ELR (cell line): ENCODE measurements at regions not wholly inside any gene's neighbourhood (a gene's known extent, or its start where the extent isn't known, plus 50 kb on each side); places are given as distances from the start of the nearest gene placed in this dataset.
"Not testable (repeated sequence)": the region's sequence is repeated elsewhere in the genome, so short reads cannot be mapped to it uniquely, and the experiment has no call there.

Experiments used
- DNase-seq: peaks from one replicate; pipeline ENCODE4 v3.0.0-alpha.2; 2015; ENCODE audit warnings: low read depth

GRCh38 chr22:33139937-33140336 is 81.8 kb upstream of the SYN3 start:
- DNase-seq = no peak

- DNase-seq = not testable (repeated sequence)
Measured at GRCh38 chr22:33138333-33138732, 80.2 kb upstream of the SYN3 start.

- DNase-seq = no peak
Measured at GRCh38 chr22:33130473-33130872, 72.3 kb upstream of the SYN3 start.

GRCh38 chr22:33129621-33130020 is 71.4 kb upstream of the SYN3 start:
- no peak for DNase-seq

- DNase-seq = no peak
Measured at GRCh38 chr22:33126881-33127280, 68.7 kb upstream of the SYN3 start.

GRCh38 chr22:33124471-33124870 is 66.3 kb upstream of the SYN3 start:
- no peak for DNase-seq

GRCh38 chr22:33122439-33122838 is 64.3 kb upstream of the SYN3 start:
- not testable (repeated sequence) for DNase-seq

- DNase-seq = no peak
Measured at GRCh38 chr22:33119044-33119443, 60.9 kb upstream of the SYN3 start.

GRCh38 chr22:33117821-33118220 is 59.6 kb upstream of the SYN3 start:
- DNase-seq = no peak

GRCh38 chr22:33116841-33117547 is 58.8 kb upstream of the SYN3 start:
- no peak for DNase-seq

- no peak for DNase-seq
Measured at GRCh38 chr22:33114565-33114964, 56.4 kb upstream of the SYN3 start.

- no peak for DNase-seq
Measured at GRCh38 chr22:33112580-33112979, 54.4 kb upstream of the SYN3 start.

GRCh38 chr22:33111491-33111890 is 53.3 kb upstream of the SYN3 start:
- DNase-seq = no peak

- DNase-seq = no peak
Measured at GRCh38 chr22:33110562-33111163, 52.5 kb upstream of the SYN3 start.

- no peak for DNase-seq
Measured at GRCh38 chr22:33109514-33110430, 51.6 kb upstream of the SYN3 start.

- no peak for DNase-seq
Measured at GRCh38 chr22:33108037-33108436, 49.9 kb upstream of the SYN3 start.
